Body of pancreas (tissue), 4 donors: ENCODE measurements at regions not wholly inside any gene's neighbourhood (a gene's known extent, or its start where the extent isn't known, plus 50 kb on each side); places are given as distances from the start of the nearest gene placed in this dataset.

Experiments used
- POLR2A ChIP-seq, 3 donors: fragments of 450-650 bp; IDR thresholded peaks; one replicate each; pipeline ENCODE4 v1.6.1; 2016; ENCODE audit warnings: antibody characterized with exemption in 3 of 3, mild to moderate bottlenecking in 2 of 3
- TF ChIP-seq, protein P1 (sequence below), 7 experiments: fragments of 450-650 bp in 4 of 7; fragments of 200-600 bp in 3 of 7; sonication (generic) in 3 of 7; IDR thresholded peaks; one replicate each; pipeline ENCODE4 v1.5.1; 2016 to 2019; ENCODE audit warnings: antibody characterized with exemption in 7 of 7

DNA sequence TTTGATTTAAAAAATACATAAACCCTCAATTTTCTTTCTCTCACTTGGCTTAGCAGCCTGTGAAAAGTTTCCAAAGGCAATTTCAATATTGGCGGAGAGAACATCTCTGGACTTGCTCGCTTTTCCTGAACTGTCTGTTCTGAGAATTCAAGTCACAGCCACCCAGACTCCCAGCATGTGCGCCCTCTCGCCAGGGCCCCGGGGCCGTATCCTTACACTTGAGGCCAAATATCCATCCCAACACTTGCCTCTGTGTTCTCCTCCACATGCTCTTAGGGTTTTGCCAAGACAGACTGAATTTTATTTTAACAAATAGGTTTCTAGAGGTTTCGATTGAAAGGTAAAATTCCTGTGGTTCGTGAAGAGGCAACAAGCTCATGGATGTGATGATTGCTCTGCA lies 111.5 kb upstream of the GPR26 start:
- TF ChIP-seq, protein P1, sequence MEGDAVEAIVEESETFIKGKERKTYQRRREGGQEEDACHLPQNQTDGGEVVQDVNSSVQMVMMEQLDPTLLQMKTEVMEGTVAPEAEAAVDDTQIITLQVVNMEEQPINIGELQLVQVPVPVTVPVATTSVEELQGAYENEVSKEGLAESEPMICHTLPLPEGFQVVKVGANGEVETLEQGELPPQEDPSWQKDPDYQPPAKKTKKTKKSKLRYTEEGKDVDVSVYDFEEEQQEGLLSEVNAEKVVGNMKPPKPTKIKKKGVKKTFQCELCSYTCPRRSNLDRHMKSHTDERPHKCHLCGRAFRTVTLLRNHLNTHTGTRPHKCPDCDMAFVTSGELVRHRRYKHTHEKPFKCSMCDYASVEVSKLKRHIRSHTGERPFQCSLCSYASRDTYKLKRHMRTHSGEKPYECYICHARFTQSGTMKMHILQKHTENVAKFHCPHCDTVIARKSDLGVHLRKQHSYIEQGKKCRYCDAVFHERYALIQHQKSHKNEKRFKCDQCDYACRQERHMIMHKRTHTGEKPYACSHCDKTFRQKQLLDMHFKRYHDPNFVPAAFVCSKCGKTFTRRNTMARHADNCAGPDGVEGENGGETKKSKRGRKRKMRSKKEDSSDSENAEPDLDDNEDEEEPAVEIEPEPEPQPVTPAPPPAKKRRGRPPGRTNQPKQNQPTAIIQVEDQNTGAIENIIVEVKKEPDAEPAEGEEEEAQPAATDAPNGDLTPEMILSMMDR (IDR thresholded peaks at IDR 0.05), result no peak
- TF ChIP-seq POLR2A (IDR thresholded peaks at IDR 0.05), result no peak
